Activated CD4-positive, alpha-beta memory T cell treated with anti-CD3 and anti-CD28 coated beads for 36 hours (primary cell): ENCODE measurements at regions not wholly inside any gene's neighbourhood (a gene's known extent, or its start where the extent isn't known, plus 50 kb on each side); places are given as distances from the start of the nearest gene placed in this dataset.
"Not testable (repeated sequence)": the region's sequence is repeated elsewhere in the genome, so short reads cannot be mapped to it uniquely, and the experiment has no call there.

Source experiments
- CTCF ChIA-PET: fragments of 350-600 bp; sonication (Branson Sonifier 250); formaldehyde crosslinking; loops from one replicate; lab custom pipeline; 2021; ENCODE audit warnings: antibody characterized with exemption, inconsistent platforms; lab: Charles Lee
- POLR2A ChIA-PET: fragments of 350-600 bp; sonication (Branson Sonifier 250); formaldehyde crosslinking; loops from one replicate; lab custom pipeline; 2021; ENCODE audit warnings: antibody characterized with exemption; lab: Charles Lee
- DNase-seq: peaks from one replicate; pipeline ENCODE4 v3.0.0-alpha.2; 2020
- H3K27ac Mint-ChIP-seq: one replicate; pipeline ENCODE4 v1.8.0; 2021; ENCODE audit warnings: mixed read lengths
- H3K27me3 Mint-ChIP-seq: one replicate; pipeline ENCODE4 v1.8.0; 2021; ENCODE audit warnings: mixed read lengths
- H3K36me3 Mint-ChIP-seq: one replicate; pipeline ENCODE4 v1.8.0; 2021; ENCODE audit warnings: mixed read lengths
- H3K4me1 Mint-ChIP-seq: one replicate; pipeline ENCODE4 v1.8.0; 2021; ENCODE audit warnings: low read depth, mixed read lengths
- H3K4me3 Mint-ChIP-seq: one replicate; pipeline ENCODE4 v1.8.0; 2021; ENCODE audit warnings: mild to moderate bottlenecking, mixed read lengths
- H3K9me3 Mint-ChIP-seq: one replicate; pipeline ENCODE4 v1.8.0; 2021; ENCODE audit warnings: mixed read lengths
- intact Hi-C: fragments of 100-400 bp; cut with micrococcal nuclease; formaldehyde crosslinking; loops from one replicate; pipeline ENCODE4 v1.15.1; 2023

- H3K4me3 Mint-ChIP-seq, H3K36me3 Mint-ChIP-seq, CTCF ChIA-PET, H3K27me3 Mint-ChIP-seq, H3K9me3 Mint-ChIP-seq, H3K4me1 Mint-ChIP-seq, H3K27ac Mint-ChIP-seq, DNase-seq, intact Hi-C loops, POLR2A ChIA-PET: not testable (repeated sequence)
Measured at GRCh38 chr15:84094720-84095119, 140.9 kb upstream of the GOLGA6L4 start.

DNA sequence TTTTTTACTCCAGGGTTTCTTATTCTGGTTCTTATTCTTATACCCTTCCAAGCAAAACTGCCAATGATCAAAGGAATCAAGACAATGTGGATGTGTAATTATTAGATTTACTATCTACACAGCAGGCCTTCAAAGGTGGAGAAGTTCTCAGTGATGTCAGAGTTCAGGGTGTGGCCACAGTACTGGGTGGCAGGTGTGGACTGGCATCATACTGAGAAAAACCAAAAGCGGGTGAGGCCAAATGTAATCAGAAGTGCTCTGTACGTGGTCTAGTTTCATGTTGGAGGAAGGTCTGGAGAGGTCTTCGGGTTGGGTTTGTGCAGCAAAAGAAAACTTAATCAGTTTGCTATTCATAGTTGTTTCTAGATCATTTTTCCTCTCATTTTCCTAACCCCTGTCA, 138.5 kb upstream of the GOLGA6L4 start:
- intact Hi-C loops, POLR2A ChIA-PET, H3K27me3 Mint-ChIP-seq, H3K4me1 Mint-ChIP-seq, CTCF ChIA-PET, DNase-seq, H3K9me3 Mint-ChIP-seq, H3K4me3 Mint-ChIP-seq, H3K36me3 Mint-ChIP-seq, H3K27ac Mint-ChIP-seq: not testable (repeated sequence)

DNA sequence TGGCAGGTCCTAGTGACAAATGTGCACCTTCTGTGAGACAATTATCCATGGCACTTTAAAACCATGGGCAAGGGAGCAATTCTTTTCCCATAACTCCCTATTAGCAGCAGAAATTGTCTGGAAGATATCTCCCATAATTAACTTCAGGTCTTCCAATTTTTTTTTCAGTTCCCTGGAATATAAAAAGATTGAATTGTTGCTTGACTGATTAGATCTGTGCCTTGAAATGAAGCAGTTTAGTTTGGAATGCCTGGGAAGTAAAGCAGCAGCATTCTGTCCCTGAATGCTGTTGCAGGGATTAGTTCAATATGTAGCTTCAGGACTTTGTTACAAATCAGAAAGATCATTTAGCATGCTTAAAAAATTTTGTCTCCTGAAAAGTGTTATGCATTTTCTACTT, 137.0 kb upstream of the GOLGA6L4 start:
- H3K27ac Mint-ChIP-seq = no peak overlapping the region
- intact Hi-C loops = no loop called here
- ChIA-PET CTCF (no interaction called here), POLR2A (no interaction called here)
- H3K36me3 Mint-ChIP-seq = no peaks in the 10 kb centered on the region
- peaks cover 5% of the 10 kb centered on the region for H3K27me3 Mint-ChIP-seq
- no peaks in the 10 kb centered on the region for H3K4me1 Mint-ChIP-seq
- no peak for DNase-seq
- H3K9me3 Mint-ChIP-seq = no peaks in the 10 kb centered on the region
- H3K4me3 Mint-ChIP-seq = no peak overlapping the region

GRCh38 chr15:84099181-84099580, 136.4 kb upstream of the GOLGA6L4 start:
- intact Hi-C loops = no loop called here
- DNase-seq = no peak
- Mint-ChIP-seq H3K9me3 (no peaks in the 10 kb centered on the region), H3K27me3 (peaks cover 5% of the 10 kb centered on the region), H3K4me3 (no peak overlapping the region), H3K36me3 (no peaks in the 10 kb centered on the region), H3K4me1 (no peaks in the 10 kb centered on the region), H3K27ac (no peak overlapping the region)
- POLR2A ChIA-PET = no interaction called here
- CTCF ChIA-PET = no interaction called here

GRCh38 chr15:84103345-84103744, 132.2 kb upstream of the GOLGA6L4 start:
- peaks cover 8% of the 10 kb centered on the region for H3K27me3 Mint-ChIP-seq
- POLR2A ChIA-PET = no interaction called here
- DNase-seq = no peak
- H3K4me3 Mint-ChIP-seq = no peak overlapping the region
- H3K9me3 Mint-ChIP-seq = no peaks in the 10 kb centered on the region
- H3K4me1 Mint-ChIP-seq = no peaks in the 10 kb centered on the region
- CTCF ChIA-PET = no interaction called here
- intact Hi-C loops = no loop called here
- H3K27ac Mint-ChIP-seq = no peak overlapping the region
- no peaks in the 10 kb centered on the region for H3K36me3 Mint-ChIP-seq

DNA sequence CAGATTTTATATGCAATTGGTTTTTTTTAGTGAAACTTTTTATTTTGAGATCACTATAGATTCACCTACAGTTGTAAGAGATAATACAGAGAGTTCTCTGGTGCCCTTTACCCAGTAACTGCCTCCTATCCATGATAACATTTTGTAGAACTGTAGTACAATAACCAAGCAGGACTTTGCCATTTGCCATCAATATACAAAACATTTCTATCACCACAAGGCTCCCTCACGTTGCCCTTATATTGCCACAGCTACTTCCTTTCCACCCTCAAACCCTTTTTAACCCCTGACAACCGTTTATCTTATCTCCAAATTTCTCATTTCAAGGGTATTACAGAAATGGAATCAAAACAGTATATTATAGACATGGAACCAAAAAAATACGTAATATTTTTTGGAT, 130.7 kb upstream of the GOLGA6L4 start:
- H3K4me1 Mint-ChIP-seq = no peaks in the 10 kb centered on the region
- CTCF ChIA-PET = no interaction called here
- POLR2A ChIA-PET = no interaction called here
- no peak overlapping the region for H3K4me3 Mint-ChIP-seq
- H3K9me3 Mint-ChIP-seq = no peaks in the 10 kb centered on the region
- DNase-seq = no peak
- H3K36me3 Mint-ChIP-seq = no peaks in the 10 kb centered on the region
- H3K27me3 Mint-ChIP-seq = peaks cover 14% of the 10 kb centered on the region
- no peak overlapping the region for H3K27ac Mint-ChIP-seq
- intact Hi-C loops = no loop called here

GRCh38 chr15:84108728-84109127, 126.8 kb upstream of the GOLGA6L4 start:
- DNase-seq = no peak
- H3K9me3 Mint-ChIP-seq = no peaks in the 10 kb centered on the region
- intact Hi-C loops = no loop called here
- no peaks in the 10 kb centered on the region for H3K36me3 Mint-ChIP-seq
- no peak overlapping the region for H3K27ac Mint-ChIP-seq
- peaks cover 13% of the 10 kb centered on the region for H3K27me3 Mint-ChIP-seq
- ChIA-PET CTCF (no interaction called here), POLR2A (no interaction called here)
- H3K4me1 Mint-ChIP-seq = no peaks in the 10 kb centered on the region
- H3K4me3 Mint-ChIP-seq = no peak overlapping the region

DNA sequence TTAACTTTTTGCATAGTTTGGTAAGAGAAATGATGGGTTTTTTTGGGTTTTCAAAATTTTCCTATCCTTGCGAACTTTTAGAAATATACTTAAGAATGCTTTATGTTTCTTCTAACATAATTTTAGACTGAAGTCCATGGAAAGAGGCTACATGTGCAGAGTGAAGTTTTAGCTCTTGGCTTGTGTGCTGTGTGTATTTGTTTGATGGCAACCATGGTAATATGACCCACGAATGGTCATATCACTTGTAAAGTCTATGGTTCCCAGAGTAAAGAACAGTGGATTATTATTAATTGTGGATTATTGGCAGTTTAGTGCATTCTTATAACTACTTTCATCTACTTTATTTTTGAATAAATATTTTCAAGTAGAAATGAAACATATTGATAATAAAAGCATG, 124.0 kb upstream of the GOLGA6L4 start:
- Mint-ChIP-seq H3K9me3 (no peaks in the 10 kb centered on the region), H3K36me3 (no peaks in the 10 kb centered on the region), H3K4me3 (no peak overlapping the region), H3K4me1 (no peaks in the 10 kb centered on the region), H3K27me3 (peaks cover 17% of the 10 kb centered on the region), H3K27ac (no peak overlapping the region)
- CTCF ChIA-PET = no interaction called here
- intact Hi-C loops = no loop called here
- POLR2A ChIA-PET = no interaction called here
- DNase-seq = no peak

DNA sequence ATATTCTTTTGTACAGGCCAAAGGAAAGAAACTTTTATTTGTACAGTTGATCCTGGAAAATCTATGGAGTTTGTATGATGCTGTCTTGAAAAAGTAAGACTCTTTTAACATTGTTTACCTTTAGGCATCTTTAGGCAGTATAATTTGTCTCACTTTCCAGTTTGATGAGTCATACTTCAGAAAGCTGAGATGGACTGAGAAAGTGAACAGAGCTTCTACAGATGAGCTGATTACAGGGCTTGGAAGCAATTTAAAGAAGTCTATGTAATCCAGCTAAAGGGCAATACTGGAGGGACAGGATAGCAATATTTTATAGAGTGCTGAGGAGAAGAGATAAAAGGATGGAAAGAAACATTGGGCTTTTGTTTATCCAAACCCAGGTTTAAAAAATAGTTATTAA, 123.5 kb upstream of the GOLGA6L4 start:
- H3K9me3 Mint-ChIP-seq = no peaks in the 10 kb centered on the region
- no peaks in the 10 kb centered on the region for H3K36me3 Mint-ChIP-seq

DNA sequence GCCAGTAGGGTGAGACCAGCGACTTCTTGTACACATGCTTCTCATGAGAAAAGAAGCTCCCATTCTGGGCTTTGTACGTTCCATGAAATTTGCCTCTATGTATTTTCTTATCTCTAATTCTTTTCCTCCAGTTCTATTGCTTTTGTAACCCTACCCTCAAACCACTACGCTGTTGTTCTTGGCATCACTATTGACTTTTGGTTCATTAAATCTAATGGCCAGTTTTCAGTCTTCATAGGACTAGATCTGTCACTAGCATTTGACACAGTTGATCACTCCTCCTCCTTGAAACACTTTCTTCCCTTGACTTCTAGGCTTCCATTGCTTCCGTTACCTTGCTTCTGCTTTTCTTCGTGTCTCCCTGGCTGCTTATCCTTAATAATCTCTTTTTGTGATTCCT, 121.7 kb upstream of the GOLGA6L4 start:
- no peaks in the 10 kb centered on the region for H3K9me3 Mint-ChIP-seq

More for the DNA sequence above, 123.5 kb upstream of the GOLGA6L4 start:
- intact Hi-C loops = no loop called here
- peaks cover 17% of the 10 kb centered on the region for H3K27me3 Mint-ChIP-seq
- ChIA-PET POLR2A (no interaction called here), CTCF (no interaction called here)
- no peaks in the 10 kb centered on the region for H3K4me1 Mint-ChIP-seq
- H3K27ac Mint-ChIP-seq = no peak overlapping the region
- no peak overlapping the region for H3K4me3 Mint-ChIP-seq
- DNase-seq = no peak

GRCh38 chr15:84114680-84115079, 120.9 kb upstream of the GOLGA6L4 start:
- DNase-seq, intact Hi-C loops, H3K4me1 Mint-ChIP-seq, H3K27ac Mint-ChIP-seq, H3K27me3 Mint-ChIP-seq, H3K9me3 Mint-ChIP-seq, CTCF ChIA-PET, POLR2A ChIA-PET, H3K4me3 Mint-ChIP-seq, H3K36me3 Mint-ChIP-seq: not testable (repeated sequence)

More for the DNA sequence above, 121.7 kb upstream of the GOLGA6L4 start:
- H3K4me3 Mint-ChIP-seq = no peak overlapping the region
- H3K27ac Mint-ChIP-seq = no peak overlapping the region
- H3K4me1 Mint-ChIP-seq = no peaks in the 10 kb centered on the region
- no peaks in the 10 kb centered on the region for H3K36me3 Mint-ChIP-seq
- peaks cover 16% of the 10 kb centered on the region for H3K27me3 Mint-ChIP-seq
- intact Hi-C loops = no loop called here
- DNase-seq = no peak
- ChIA-PET CTCF (no interaction called here), POLR2A (no interaction called here)

GRCh38 chr15:84119351-84119750, 116.2 kb upstream of the GOLGA6L4 start:
- H3K27me3 Mint-ChIP-seq, CTCF ChIA-PET: not testable (repeated sequence)

GRCh38 chr15:84120903-84121302, 114.7 kb upstream of the GOLGA6L4 start:
- H3K27me3 Mint-ChIP-seq, intact Hi-C loops, H3K36me3 Mint-ChIP-seq, DNase-seq, POLR2A ChIA-PET, H3K4me1 Mint-ChIP-seq, H3K9me3 Mint-ChIP-seq, H3K4me3 Mint-ChIP-seq, H3K27ac Mint-ChIP-seq, CTCF ChIA-PET: not testable (repeated sequence)

More at GRCh38 chr15:84119351-84119750, 116.2 kb upstream of the GOLGA6L4 start:
- H3K36me3 Mint-ChIP-seq, H3K4me3 Mint-ChIP-seq, DNase-seq, POLR2A ChIA-PET, intact Hi-C loops, H3K4me1 Mint-ChIP-seq, H3K9me3 Mint-ChIP-seq, H3K27ac Mint-ChIP-seq: not testable (repeated sequence)

DNA sequence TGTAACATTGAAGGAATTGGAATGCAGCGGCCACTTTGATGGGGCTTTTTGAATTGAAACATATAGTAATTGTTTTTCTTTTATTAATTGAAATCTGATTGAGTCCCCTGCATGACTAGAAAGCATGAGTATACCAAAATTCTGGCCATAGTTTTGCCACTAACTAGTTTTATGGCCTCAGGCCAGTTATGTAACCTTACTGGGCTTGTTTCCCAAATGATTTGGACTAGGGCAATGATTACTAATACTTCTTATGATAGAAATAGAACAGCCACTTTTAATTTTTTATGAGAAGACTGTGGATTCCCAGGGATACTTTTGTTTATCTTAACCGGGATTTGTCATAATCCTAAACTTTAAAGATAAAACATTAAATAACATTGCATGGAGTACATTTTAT, 106.9 kb upstream of the GOLGA6L4 start:
- H3K4me3 Mint-ChIP-seq, POLR2A ChIA-PET, DNase-seq, H3K9me3 Mint-ChIP-seq, H3K27ac Mint-ChIP-seq, CTCF ChIA-PET, H3K4me1 Mint-ChIP-seq, intact Hi-C loops, H3K36me3 Mint-ChIP-seq, H3K27me3 Mint-ChIP-seq: not testable (repeated sequence)
